AG04449 (cell line): ENCODE measurements at regions not wholly inside any gene's neighbourhood (a gene's known extent, or its start where the extent isn't known, plus 50 kb on each side); places are given as distances from the start of the nearest gene placed in this dataset.
"Not testable (repeated sequence)": the region's sequence is repeated elsewhere in the genome, so short reads cannot be mapped to it uniquely, and the experiment has no call there.

Experiments used
- CTCF ChIA-PET: fragments of 350-600 bp; formaldehyde crosslinking; extraction: SDS; loops from one replicate; lab custom pipeline; 2021; ENCODE audit warnings: antibody characterized with exemption; lab: Yijun Ruan, JAX
- POLR2A ChIA-PET: fragments of 400-600, 350-600 bp; formaldehyde crosslinking; extraction: SDS; loops from one replicate; lab custom pipeline; 2020; ENCODE audit warnings: antibody characterized with exemption, inconsistent platforms; lab: Yijun Ruan, JAX
- DNase-seq: peaks from one replicate; pipeline ENCODE4 v3.0.0-alpha.2; 2010; ENCODE audit warnings: low read depth, low spot score
- H3K4me3 ChIP-seq: 2 replicates; pipeline ENCODE4 v1.5.1; 2011; ENCODE audit warnings: low read depth, mild to moderate bottlenecking, control low read depth, low read length
- TF ChIP-seq, protein P1 (sequence below): IDR thresholded peaks from one replicate; pipeline ENCODE4 v1.5.1; 2011; ENCODE audit warnings: mild to moderate bottlenecking, moderate library complexity, low read length, control low read depth, inconsistent platforms; ENCODE audit not compliant: insufficient read depth; ENCODE audit errors: missing control alignments

DNA sequence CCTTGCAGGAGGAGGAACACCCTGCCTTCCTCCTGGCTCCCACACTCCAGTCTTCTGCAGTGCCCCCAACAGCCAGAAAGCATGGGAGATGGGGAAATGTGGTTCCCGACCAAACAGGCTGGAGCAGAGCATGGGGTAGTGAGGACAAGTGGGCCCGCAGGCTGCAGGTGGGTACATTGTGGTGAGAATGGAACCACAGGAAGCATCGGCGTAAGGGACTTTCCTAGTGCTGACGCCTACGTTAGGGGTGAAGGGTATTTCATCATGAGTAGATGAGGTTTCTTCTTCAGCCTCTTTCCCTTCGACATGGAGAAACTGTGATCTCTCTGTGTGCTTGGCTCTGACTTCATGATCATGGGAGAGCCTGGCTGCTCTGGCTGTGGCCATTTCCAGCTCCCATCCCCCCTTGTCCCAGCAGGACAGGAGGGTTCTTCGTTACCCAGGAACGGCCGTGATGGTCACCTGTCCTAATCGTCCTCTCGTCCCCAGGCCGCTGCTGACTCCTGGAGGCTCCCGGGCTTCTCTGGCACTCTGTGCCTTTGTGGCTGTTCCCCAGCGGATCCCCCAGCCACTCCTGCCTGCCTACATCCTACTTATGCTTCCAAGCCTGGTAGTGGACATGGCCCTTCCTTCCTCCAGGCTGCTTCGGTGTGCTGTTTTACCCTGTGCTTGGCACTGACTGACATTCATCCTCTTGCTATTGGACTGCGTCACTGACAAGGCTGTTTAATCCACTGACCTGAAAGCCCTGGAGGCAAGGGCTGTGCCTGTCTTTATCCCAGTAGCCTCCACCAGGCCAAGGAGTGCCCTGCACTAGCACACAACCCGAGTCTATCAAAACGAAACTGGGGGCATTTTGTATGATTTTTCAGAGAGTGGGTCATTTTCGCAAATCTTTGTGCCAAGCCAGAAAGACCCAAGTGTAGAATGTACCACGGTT, 65.2 kb upstream of the CECR2 start:
- CTCF ChIA-PET = no interaction called here
- POLR2A ChIA-PET = no interaction called here
- TF ChIP-seq, protein P1, sequence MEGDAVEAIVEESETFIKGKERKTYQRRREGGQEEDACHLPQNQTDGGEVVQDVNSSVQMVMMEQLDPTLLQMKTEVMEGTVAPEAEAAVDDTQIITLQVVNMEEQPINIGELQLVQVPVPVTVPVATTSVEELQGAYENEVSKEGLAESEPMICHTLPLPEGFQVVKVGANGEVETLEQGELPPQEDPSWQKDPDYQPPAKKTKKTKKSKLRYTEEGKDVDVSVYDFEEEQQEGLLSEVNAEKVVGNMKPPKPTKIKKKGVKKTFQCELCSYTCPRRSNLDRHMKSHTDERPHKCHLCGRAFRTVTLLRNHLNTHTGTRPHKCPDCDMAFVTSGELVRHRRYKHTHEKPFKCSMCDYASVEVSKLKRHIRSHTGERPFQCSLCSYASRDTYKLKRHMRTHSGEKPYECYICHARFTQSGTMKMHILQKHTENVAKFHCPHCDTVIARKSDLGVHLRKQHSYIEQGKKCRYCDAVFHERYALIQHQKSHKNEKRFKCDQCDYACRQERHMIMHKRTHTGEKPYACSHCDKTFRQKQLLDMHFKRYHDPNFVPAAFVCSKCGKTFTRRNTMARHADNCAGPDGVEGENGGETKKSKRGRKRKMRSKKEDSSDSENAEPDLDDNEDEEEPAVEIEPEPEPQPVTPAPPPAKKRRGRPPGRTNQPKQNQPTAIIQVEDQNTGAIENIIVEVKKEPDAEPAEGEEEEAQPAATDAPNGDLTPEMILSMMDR = no peak
- H3K4me3 ChIP-seq = no peak overlapping the region
- no peak for DNase-seq

DNA sequence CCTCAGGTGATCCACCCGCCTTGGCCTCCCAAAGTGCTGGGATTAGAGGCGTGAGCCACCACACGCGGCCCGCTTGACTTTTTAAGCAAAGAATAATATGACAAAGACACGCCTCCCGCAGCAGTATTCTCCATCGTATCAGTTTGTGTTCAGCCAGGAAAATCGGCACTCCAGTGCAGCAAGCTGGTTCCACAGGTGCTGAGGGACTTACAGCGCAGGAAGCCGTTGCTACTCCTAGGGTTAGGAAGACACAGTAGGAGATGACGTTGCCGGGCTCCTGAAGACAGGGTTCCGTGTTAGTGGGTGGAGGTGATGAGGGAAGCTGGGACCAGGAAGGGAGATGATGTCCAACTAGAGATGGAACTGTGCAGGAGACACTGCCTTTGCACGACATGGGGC, 65.8 kb upstream of the CECR2 start:
- DNase-seq = no peak
- no peak overlapping the region for H3K4me3 ChIP-seq
- ChIA-PET POLR2A (no interaction called here), CTCF (no interaction called here)
- TF ChIP-seq, protein P1 = no peak

DNA sequence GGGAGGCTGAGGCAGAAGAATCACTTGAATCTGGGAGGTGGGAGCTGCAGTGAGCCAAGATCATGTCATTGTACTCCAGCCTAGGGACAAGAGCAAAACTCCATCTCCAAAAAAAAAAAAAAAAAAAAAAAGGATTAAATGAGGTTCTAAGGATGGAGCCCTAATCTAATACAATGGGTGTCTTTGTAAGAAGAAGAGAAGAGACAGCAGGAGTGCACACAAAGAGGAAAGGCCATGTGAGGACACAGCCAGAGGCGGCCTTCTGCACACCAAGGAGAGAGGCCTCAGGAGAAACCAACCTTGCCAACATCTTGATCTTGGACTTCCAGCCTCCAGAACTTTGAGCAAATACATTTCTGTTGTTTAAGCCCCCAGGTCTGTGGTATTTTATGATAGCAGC, 66.6 kb upstream of the CECR2 start:
- no peak overlapping the region for H3K4me3 ChIP-seq
- POLR2A ChIA-PET = no interaction called here
- CTCF ChIA-PET = no interaction called here
- TF ChIP-seq, protein P1 = no peak
- no peak for DNase-seq

DNA sequence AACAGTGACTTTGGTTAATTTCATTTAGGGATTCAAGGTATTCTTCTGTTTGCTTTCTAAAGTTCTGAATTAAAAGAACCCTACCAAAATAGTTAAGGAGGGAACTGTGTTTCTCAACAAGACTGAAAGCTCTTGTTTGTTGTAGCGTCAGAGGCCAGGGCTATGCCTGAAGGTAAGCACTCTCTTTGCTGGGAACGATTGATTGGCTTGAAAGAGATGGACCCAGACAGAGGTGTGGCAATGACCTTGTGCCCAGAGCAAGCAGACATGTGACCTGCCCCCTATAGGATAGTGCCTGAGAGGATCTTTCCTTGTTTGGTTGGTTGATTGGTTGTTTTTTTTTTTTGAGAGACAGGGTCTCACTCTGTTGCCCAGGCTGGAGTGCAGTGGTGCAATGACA, 68.3 kb upstream of the CECR2 start:
- TF ChIP-seq, protein P1 = no peak
- POLR2A ChIA-PET = no interaction called here
- DNase-seq = no peak
- no peak overlapping the region for H3K4me3 ChIP-seq
- CTCF ChIA-PET = no interaction called here

DNA sequence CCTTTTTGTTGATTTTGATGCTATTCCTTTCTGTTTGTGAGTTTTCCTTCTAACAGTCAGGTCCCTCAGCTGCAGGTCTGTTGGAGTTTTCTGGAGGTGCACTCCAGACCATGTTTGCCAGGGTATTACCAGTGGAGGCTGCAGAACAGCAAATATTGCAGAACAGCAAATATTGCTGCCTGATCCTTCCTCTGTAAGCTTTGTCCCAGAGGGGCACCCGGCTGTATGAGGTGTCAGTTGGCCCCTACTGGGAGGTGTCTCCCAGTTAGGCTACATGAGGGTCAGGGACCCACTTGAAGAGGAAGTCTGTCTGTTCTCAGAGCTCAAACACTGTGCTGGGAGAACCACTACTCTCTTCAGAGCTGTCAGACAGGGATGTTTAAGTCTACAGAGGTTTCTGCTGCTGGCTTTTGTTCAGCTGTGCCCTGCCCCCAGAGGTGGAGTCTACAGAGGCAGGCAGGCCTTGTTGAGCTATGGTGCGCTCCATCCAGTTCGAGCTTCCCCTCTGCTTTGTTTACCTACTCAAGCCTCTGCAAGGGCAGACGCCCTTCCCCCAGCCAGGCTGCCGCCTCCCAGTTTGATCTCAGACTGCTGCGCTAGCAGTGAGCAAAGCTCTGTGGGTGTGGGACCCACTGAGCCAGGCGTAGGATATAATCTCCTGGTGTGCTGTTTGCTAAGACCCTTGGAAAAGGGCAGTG, 70.3 kb upstream of the CECR2 start:
- CTCF ChIA-PET, POLR2A ChIA-PET, DNase-seq, H3K4me3 ChIP-seq: not testable (repeated sequence)

DNA sequence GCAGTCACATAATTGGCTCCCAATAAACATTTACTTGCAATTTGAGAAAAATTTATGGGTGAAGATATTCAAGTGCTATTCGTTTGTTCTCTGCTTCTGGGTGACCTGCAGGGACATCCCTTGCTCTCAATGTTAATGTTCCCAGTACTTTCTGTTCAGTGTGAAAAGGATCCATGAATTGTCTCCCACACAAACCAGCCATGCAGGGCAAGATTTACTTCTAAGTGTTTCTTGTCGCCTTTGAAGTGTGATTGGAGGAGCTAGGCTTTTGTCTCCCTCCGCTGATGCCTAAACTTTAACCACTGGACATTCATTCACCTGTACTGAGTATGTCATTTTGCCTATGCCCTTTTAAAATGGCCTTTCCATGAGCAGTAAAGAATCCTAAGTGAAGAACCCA, 66.4 kb upstream of the ADA2 start:
- CTCF ChIA-PET = interaction anchor here (1.5 kb wide), 1 partner anchor 114 kb away, joined by 3 read pairs; no protein-coding TSS in a partner anchor
- DNase-seq = no peak
- TF ChIP-seq, protein P1 = no peak
- POLR2A ChIA-PET = no interaction called here
- no peak overlapping the region for H3K4me3 ChIP-seq
